ENCODE measurements at regions not wholly inside any gene's neighbourhood (a gene's known extent, or its start where the extent isn't known, plus 50 kb on each side); places are given as distances from the start of the nearest gene placed in this dataset.
"Not testable (repeated sequence)": the region's sequence is repeated elsewhere in the genome, so short reads cannot be mapped to it uniquely, and the experiment has no call there.

DNA sequence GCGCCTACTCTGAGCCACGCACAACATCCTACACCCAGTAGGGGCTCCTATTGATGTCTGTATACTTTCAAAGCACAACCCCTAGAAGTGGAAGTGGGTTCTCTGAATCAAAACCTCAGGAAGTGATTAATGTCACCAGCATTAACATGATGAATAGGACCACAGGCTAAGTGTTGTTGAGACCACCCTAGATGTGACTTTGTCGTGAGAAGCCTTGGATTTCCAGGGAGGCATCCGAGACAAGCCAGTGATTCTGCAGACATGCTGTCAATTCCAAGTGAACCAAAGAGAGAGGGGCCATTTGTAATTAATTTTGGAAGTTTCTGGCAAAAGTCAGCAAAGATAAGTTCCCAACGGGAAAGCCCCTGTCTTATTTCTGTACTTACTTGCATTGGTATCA is 493.0 kb downstream of the ZIC3 start:
- no peak overlapping the region for H3K4me3 ChIP-seq (ENCODE audit: low read length)
- DNase-seq = no peak
- H3K36me3 Mint-ChIP-seq = no peaks in the 10 kb centered on the region
- H3K27ac ChIP-seq (ENCODE audit: low read depth, low read length) = no peak overlapping the region
- POLR2A ChIA-PET = no interaction called here
- H3K9me3 ChIP-seq (ENCODE audit: low read length) = no peaks in the 10 kb centered on the region
- H3K9me3 Mint-ChIP-seq = peaks cover 0 to 3% (median 0%) of the 10 kb centered on the region in 5 donors
- H3K27ac Mint-ChIP-seq = no peak overlapping the region
- no peak overlapping the region for H3K4me3 Mint-ChIP-seq
- H3K4me1 ChIP-seq (ENCODE audit: insufficient read depth, low read length) = no peaks in the 10 kb centered on the region
- H3K36me3 ChIP-seq (ENCODE audit: insufficient read depth, low read length) = no peaks in the 10 kb centered on the region
- H3K4me1 Mint-ChIP-seq = no peaks in the 10 kb centered on the region
- peaks cover 0 to 5% of the 10 kb centered on the region in 2 donors for H3K27me3 Mint-ChIP-seq
- CTCF ChIA-PET = no interaction called here
- H3K27me3 ChIP-seq (ENCODE audit: insufficient read depth, low read length, poor library complexity, severe bottlenecking) = no peaks in the 10 kb centered on the region

DNA sequence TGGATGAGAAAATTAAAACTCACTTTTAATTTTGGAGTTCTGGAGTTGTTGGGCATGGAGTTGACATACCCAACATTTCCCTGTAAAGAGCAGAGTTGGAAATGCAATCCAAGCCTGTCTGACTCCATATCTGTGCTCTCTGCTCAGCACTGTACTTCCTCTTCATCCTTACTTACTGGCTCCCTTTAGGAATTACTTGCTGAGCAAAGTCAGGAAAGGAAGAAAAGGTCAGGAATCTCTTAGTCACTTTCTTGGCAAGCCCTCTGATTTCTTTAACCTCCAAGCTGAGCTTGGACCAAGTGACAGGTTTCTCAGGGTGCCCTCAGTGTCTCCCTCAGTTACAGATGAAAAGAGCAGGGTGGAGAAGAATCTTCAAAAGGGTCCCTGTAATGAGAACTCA is 501.5 kb downstream of the ZIC3 start:
- H3K4me3 Mint-ChIP-seq = no peak overlapping the region
- H3K4me1 Mint-ChIP-seq = no peaks in the 10 kb centered on the region
- peaks cover 0 to 2% (median 0%) of the 10 kb centered on the region in 5 donors for H3K9me3 Mint-ChIP-seq
- H3K4me1 ChIP-seq (ENCODE audit: insufficient read depth, low read length) = no peaks in the 10 kb centered on the region
- no peaks in the 10 kb centered on the region for H3K36me3 ChIP-seq (ENCODE audit: insufficient read depth, low read length)
- no peaks in the 10 kb centered on the region for H3K9me3 ChIP-seq (ENCODE audit: low read length)
- CTCF ChIA-PET = no interaction called here
- H3K27me3 ChIP-seq (ENCODE audit: insufficient read depth, low read length, poor library complexity, severe bottlenecking) = no peaks in the 10 kb centered on the region
- DNase-seq = no peak
- H3K27ac ChIP-seq (ENCODE audit: low read depth, low read length) = no peak overlapping the region
- H3K4me3 ChIP-seq (ENCODE audit: low read length) = no peak overlapping the region
- no peaks in the 10 kb centered on the region for H3K36me3 Mint-ChIP-seq
- POLR2A ChIA-PET = no interaction called here
- H3K27me3 Mint-ChIP-seq = no peaks in the 10 kb centered on the region
- no peak overlapping the region for H3K27ac Mint-ChIP-seq

DNA sequence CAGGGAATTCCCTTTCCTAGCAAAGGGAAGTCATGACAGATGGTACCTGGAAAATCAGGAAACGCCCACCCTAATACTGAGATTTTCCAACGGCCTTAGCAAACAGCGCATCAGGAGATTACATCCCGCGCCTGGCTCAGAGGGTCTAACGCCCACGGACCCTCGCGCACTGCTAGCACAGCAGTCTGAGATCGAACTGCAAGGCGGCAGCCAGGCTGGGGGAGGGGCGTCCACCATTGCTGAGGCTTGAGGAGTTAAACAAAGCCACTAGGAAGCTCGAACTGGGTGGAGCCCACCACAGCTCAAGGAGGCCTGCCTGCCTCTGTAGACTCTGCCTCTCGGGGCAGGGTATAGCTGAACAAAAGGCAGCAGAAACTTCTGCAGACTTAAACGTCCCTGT is 507.7 kb downstream of the ZIC3 start:
- no peaks in the 10 kb centered on the region for H3K36me3 Mint-ChIP-seq
- H3K27me3 Mint-ChIP-seq = peaks cover 0 to 6% of the 10 kb centered on the region in 2 donors
- ChIA-PET POLR2A (no interaction called here), CTCF (no interaction called here)
- no peaks in the 10 kb centered on the region for H3K4me1 Mint-ChIP-seq
- no peak overlapping the region for H3K27ac Mint-ChIP-seq
- Histone ChIP-seq H3K36me3 (ENCODE audit: insufficient read depth, low read length) (no peaks in the 10 kb centered on the region), H3K27ac (ENCODE audit: low read depth, low read length) (no peak overlapping the region), H3K4me3 (ENCODE audit: low read length) (no peak overlapping the region), H3K4me1 (ENCODE audit: insufficient read depth, low read length) (no peaks in the 10 kb centered on the region), H3K9me3 (ENCODE audit: low read length) (no peaks in the 10 kb centered on the region), H3K27me3 (ENCODE audit: insufficient read depth, low read length, poor library complexity, severe bottlenecking) (no peaks in the 10 kb centered on the region)
- peaks cover 0 to 4% (median 0%) of the 10 kb centered on the region in 5 donors for H3K9me3 Mint-ChIP-seq
- no peak for DNase-seq
- no peak overlapping the region for H3K4me3 Mint-ChIP-seq

DNA sequence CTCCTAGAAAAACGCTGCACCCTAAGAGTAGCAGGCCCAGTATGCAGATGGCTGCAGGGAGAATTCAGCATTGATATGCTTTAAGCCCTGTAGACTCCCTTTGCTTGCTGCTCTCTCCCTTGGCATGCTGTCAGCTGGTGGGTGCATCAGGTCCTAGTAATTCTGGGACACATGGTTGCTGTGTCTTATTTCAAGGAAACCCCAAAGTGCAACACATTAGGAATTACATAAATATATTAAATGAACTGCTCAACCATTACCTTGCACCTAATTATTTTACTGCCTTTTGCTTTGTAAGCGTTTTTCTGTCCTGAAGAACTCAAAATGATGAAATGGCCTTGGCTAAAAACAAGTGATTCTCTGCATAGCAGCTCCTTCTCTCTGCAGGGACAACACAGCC is 516.3 kb downstream of the ZIC3 start:
- no peak for DNase-seq
- H3K27ac ChIP-seq (ENCODE audit: low read depth, low read length) = no peak overlapping the region
- no peaks in the 10 kb centered on the region for H3K4me1 Mint-ChIP-seq
- H3K4me3 ChIP-seq (ENCODE audit: low read length) = no peak overlapping the region
- H3K36me3 Mint-ChIP-seq = no peaks in the 10 kb centered on the region
- no peak overlapping the region for H3K27ac Mint-ChIP-seq
- ChIA-PET CTCF (no interaction called here), POLR2A (no interaction called here)
- H3K9me3 ChIP-seq (ENCODE audit: low read length) = no peaks in the 10 kb centered on the region
- H3K27me3 ChIP-seq (ENCODE audit: insufficient read depth, low read length, poor library complexity, severe bottlenecking) = no peaks in the 10 kb centered on the region
- H3K27me3 Mint-ChIP-seq = peaks cover 0 to 2% of the 10 kb centered on the region in 2 donors
- H3K9me3 Mint-ChIP-seq = peaks cover 0 to 5% (median 0%) of the 10 kb centered on the region in 5 donors
- no peaks in the 10 kb centered on the region for H3K36me3 ChIP-seq (ENCODE audit: insufficient read depth, low read length)
- no peaks in the 10 kb centered on the region for H3K4me1 ChIP-seq (ENCODE audit: insufficient read depth, low read length)
- H3K4me3 Mint-ChIP-seq = no peak overlapping the region

DNA sequence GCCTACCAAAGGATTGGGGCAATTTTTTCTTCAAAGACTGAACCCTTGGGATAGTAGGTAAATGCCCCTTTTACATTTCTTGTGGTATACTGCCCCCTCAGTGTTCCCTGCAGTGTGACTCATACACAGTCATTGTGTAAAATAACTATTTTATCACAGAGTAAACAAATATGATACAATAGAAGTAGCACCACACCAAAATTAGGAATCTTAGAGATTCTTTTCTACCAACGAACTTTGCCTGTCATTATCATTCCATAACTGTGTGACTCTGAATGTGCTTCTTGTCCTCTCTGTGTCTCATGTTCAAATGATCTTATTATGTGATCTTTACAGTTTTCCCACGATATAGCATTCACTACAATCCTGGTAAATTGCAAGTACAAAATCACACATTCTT is 517.0 kb downstream of the ZIC3 start:
- no peaks in the 10 kb centered on the region for H3K9me3 ChIP-seq (ENCODE audit: low read length)
- H3K4me3 ChIP-seq (ENCODE audit: low read length) = no peak overlapping the region
- no peaks in the 10 kb centered on the region for H3K27me3 ChIP-seq (ENCODE audit: insufficient read depth, low read length, poor library complexity, severe bottlenecking)
- H3K36me3 ChIP-seq (ENCODE audit: insufficient read depth, low read length) = no peaks in the 10 kb centered on the region
- CTCF ChIA-PET = no interaction called here
- POLR2A ChIA-PET = no interaction called here
- no peaks in the 10 kb centered on the region for H3K4me1 ChIP-seq (ENCODE audit: insufficient read depth, low read length)
- H3K27ac Mint-ChIP-seq = no peak overlapping the region
- peaks cover 0 to 2% of the 10 kb centered on the region in 2 donors for H3K27me3 Mint-ChIP-seq
- H3K27ac ChIP-seq (ENCODE audit: low read depth, low read length) = no peak overlapping the region
- peaks cover 0 to 5% (median 0%) of the 10 kb centered on the region in 5 donors for H3K9me3 Mint-ChIP-seq
- DNase-seq = no peak
- H3K4me1 Mint-ChIP-seq = no peaks in the 10 kb centered on the region
- no peaks in the 10 kb centered on the region for H3K36me3 Mint-ChIP-seq
- H3K4me3 Mint-ChIP-seq = no peak overlapping the region

DNA sequence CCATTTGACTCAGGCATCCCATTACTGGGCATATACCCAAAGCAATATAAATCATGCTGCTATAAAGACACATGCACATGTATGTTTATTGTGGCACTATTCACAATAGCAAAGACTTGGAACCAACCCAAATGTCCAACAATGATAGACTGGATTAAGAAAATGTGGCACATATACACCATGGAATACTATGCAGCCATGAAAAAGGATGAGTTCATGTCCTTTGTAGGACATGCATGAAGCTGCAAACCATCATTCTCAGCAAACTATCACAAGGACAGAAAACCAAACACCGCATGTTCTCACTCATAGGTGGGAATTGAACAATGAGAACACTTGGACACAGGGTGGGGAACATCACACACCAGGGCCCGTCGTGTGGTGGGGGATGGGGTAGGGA is 545.0 kb downstream of the ZIC3 start:
- H3K36me3 ChIP-seq (ENCODE audit: insufficient read depth, low read length); H3K9me3 Mint-ChIP-seq; H3K4me1 Mint-ChIP-seq; H3K36me3 Mint-ChIP-seq; H3K4me1 ChIP-seq (ENCODE audit: insufficient read depth, low read length); H3K4me3 Mint-ChIP-seq; H3K9me3 ChIP-seq (ENCODE audit: low read length); H3K27ac Mint-ChIP-seq; CTCF ChIA-PET; H3K27me3 ChIP-seq (ENCODE audit: insufficient read depth, low read length, poor library complexity, severe bottlenecking); H3K27ac ChIP-seq (ENCODE audit: low read depth, low read length); DNase-seq; POLR2A ChIA-PET; H3K4me3 ChIP-seq (ENCODE audit: low read length); H3K27me3 Mint-ChIP-seq: not testable (repeated sequence)

DNA sequence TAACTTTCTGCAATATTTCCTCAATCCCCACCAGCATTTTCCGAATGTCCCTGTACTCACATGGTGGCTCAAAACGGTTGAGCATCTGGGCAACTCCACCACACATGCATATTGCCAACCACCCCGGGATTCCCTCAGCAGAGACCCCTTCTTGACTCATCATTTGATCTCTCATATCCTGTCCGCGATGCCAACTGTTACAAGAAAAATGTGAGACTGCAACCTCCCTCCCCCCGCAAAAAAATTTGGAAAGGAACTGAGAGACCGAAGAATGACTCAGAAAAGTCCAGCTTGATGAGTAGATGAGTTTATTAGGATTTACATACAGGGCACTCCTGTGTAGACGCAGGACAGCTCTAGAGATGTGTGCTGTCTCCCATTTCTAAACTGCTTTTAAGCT is 561.4 kb downstream of the ZIC3 start:
- Mint-ChIP-seq H3K36me3 (no peaks in the 10 kb centered on the region), H3K9me3 (no peaks in the 10 kb centered on the region), H3K27me3 (peaks cover 0 to 7% of the 10 kb centered on the region in 2 donors), H3K4me3 (no peak overlapping the region), H3K27ac (no peak overlapping the region), H3K4me1 (no peaks in the 10 kb centered on the region)
- Histone ChIP-seq H3K4me1 (ENCODE audit: insufficient read depth, low read length) (no peaks in the 10 kb centered on the region), H3K27ac (ENCODE audit: low read depth, low read length) (no peak overlapping the region), H3K36me3 (ENCODE audit: insufficient read depth, low read length) (no peaks in the 10 kb centered on the region), H3K4me3 (ENCODE audit: low read length) (no peak overlapping the region), H3K27me3 (ENCODE audit: insufficient read depth, low read length, poor library complexity, severe bottlenecking) (no peaks in the 10 kb centered on the region), H3K9me3 (ENCODE audit: low read length) (no peaks in the 10 kb centered on the region)
- ChIA-PET POLR2A (no interaction called here), CTCF (no interaction called here)
- DNase-seq = no peak

DNA sequence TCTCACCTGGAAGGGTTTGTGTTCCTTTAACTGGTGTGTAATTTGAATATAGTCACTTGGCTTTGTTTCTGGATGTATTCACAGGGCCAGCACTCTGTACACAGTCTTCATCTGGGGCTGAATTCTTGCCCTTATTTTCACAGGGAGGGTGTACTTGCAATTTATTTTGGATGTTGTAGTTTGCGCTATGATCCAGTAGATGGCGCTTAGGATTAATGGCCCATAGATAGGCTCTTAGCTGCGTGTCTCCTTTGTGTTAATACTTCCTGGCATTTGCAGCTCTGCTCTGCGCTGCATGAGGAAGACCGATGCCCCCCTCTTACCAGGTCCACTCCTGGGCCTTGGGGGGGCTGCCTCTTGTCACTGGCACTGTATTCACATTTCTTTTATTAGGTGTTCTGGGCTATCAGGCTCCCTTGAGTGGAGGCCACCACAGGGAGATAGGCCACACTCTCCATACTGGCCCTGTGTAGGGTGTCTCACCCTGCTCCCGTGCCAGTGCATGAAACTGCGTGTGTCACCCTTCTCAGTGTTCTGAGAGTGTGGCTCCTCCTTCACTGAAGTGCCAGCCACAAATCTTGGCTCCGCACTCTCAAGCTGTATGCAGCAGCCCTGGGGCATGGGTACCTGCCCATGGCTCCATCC is 562.2 kb downstream of the ZIC3 start:
- H3K27me3 Mint-ChIP-seq = peaks cover 0 to 7% of the 10 kb centered on the region in 2 donors

DNA sequence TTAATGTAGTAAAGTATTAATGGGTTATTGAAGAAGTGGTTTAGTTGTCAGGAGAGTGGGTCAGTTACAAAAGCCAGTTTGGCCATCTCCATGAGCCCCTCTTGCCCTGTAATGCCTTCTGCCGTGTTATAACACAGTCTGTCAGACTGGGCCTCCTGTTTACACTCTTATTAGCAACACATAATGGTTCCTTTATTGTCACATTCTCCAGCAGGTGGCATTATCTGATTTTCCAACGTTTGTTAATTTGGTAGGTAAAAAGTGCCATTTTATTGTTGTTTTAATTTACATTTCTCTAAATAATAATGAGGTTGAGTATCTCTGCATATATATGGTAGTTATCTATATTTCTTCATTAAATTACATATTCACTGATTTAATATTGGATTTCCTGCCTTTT is 560.8 kb downstream of the FGF13 start:
- peaks cover 0 to 3% of the 10 kb centered on the region in 2 donors for H3K27me3 Mint-ChIP-seq
- ChIA-PET POLR2A (no interaction called here), CTCF (no interaction called here)
- H3K4me1 ChIP-seq (ENCODE audit: insufficient read depth, low read length) = no peaks in the 10 kb centered on the region
- no peak overlapping the region for H3K4me3 ChIP-seq (ENCODE audit: low read length)
- no peaks in the 10 kb centered on the region for H3K9me3 ChIP-seq (ENCODE audit: low read length)
- no peaks in the 10 kb centered on the region for H3K27me3 ChIP-seq (ENCODE audit: insufficient read depth, low read length, poor library complexity, severe bottlenecking)
- no peak overlapping the region for H3K27ac ChIP-seq (ENCODE audit: low read depth, low read length)
- no peak overlapping the region for H3K27ac Mint-ChIP-seq
- H3K36me3 ChIP-seq (ENCODE audit: insufficient read depth, low read length) = no peaks in the 10 kb centered on the region
- DNase-seq = no peak
- H3K36me3 Mint-ChIP-seq = no peaks in the 10 kb centered on the region
- H3K4me1 Mint-ChIP-seq = no peaks in the 10 kb centered on the region
- H3K4me3 Mint-ChIP-seq = no peak overlapping the region
- no peaks in the 10 kb centered on the region for H3K9me3 Mint-ChIP-seq

More for the DNA sequence above, 562.2 kb downstream of the ZIC3 start:
- H3K4me3 ChIP-seq (ENCODE audit: low read length) = no peak overlapping the region
- Mint-ChIP-seq H3K4me1 (no peaks in the 10 kb centered on the region), H3K9me3 (no peaks in the 10 kb centered on the region), H3K4me3 (no peak overlapping the region), H3K36me3 (no peaks in the 10 kb centered on the region), H3K27ac (no peak overlapping the region)
- CTCF ChIA-PET = no interaction called here
- H3K27ac ChIP-seq (ENCODE audit: low read depth, low read length) = no peak overlapping the region
- peak in 2 of 5 donors; percentile 1 to 4 for DNase-seq
- no peaks in the 10 kb centered on the region for H3K9me3 ChIP-seq (ENCODE audit: low read length)
- POLR2A ChIA-PET = no interaction called here
- no peaks in the 10 kb centered on the region for H3K36me3 ChIP-seq (ENCODE audit: insufficient read depth, low read length)
- H3K4me1 ChIP-seq (ENCODE audit: insufficient read depth, low read length) = no peaks in the 10 kb centered on the region
- no peaks in the 10 kb centered on the region for H3K27me3 ChIP-seq (ENCODE audit: insufficient read depth, low read length, poor library complexity, severe bottlenecking)
